HCT116 (cell line): ENCODE measurements at regions not wholly inside any gene's neighbourhood (a gene's known extent, or its start where the extent isn't known, plus 50 kb on each side); places are given as distances from the start of the nearest gene placed in this dataset.

ENCODE experiments used
- ATAC-seq: fragments of 200-7000 bp; cut with Tn5 transposase; 2 replicates; pipeline ENCODE4 v1.9.1; 2020; ENCODE audit warnings: mild to moderate bottlenecking, moderate library complexity
- BruUV-seq: library from RNA; stranded (reverse); fragments of 400-500 nt; replicated peaks from 2 replicates; lab custom pipeline; 2021; lab: Mats Ljungman, UMichigan
- CTCF ChIA-PET: fragments of 300-600 bp; sonication (Branson Sonifier 250); formaldehyde crosslinking; loops from one replicate; lab custom pipeline; 2021; ENCODE audit warnings: antibody characterized with exemption; lab: Charles Lee
- POLR2A ChIA-PET: fragments of 300-600, 350-600 bp; sonication (Branson Sonifier 250); formaldehyde crosslinking; loops from one replicate; lab custom pipeline; 2021; ENCODE audit warnings: antibody characterized with exemption; lab: Charles Lee
- RAD21 ChIA-PET, 2 experiments: fragments of 300-600 bp; sonication (Branson Sonifier 250); formaldehyde crosslinking; loops; one replicate each; lab custom pipeline; 2023; ENCODE audit warnings: low total read pairs in 2 of 2; ENCODE audit not compliant: uncharacterized antibody in 2 of 2, unreplicated experiment in 2 of 2, low non-redundant PET in 1 of 2; lab: Charles Lee
- DNase-seq: peaks from one replicate; pipeline ENCODE4 v3.0.0-alpha.2; 2010; ENCODE audit warnings: low read depth, low spot score
- H2AFZ ChIP-seq: fragments of 200-600 bp; shearing (Covaris generic), sonication (generic); 2 replicates; pipeline ENCODE4 v1.6.1; 2017; ENCODE audit warnings: low read depth, mixed run types, mixed read lengths, antibody characterized with exemption, low read length; ENCODE audit not compliant: poor library complexity, severe bottlenecking
- H3K27ac ChIP-seq: 2 replicates; pipeline ENCODE4 v1.5.1; 2012; ENCODE audit warnings: low read depth, low read length
- H3K27me3 ChIP-seq: fragments of 200-600 bp; sonication (generic); 2 replicates; pipeline ENCODE4 v1.6.1; 2016; ENCODE audit warnings: mixed run types, low read length, mixed read lengths; ENCODE audit not compliant: insufficient read depth
- H3K36me3 ChIP-seq, 2 experiments: fragments of 200-500 bp in 1 of 2; fragments of 200-600 bp in 1 of 2; sonication (Bioruptor generic) in 1 of 2; sonication (generic) in 1 of 2; 2 replicates each; pipeline versions ENCODE4 v1.5.1 to v1.6.1; 2014 to 2016; ENCODE audit warnings: low read length in 2 of 2, inconsistent platforms in 1 of 2, mixed read lengths in 1 of 2, mixed run types in 1 of 2; ENCODE audit not compliant: insufficient read depth in 2 of 2, control insufficient read depth in 1 of 2
- H3K4me1 ChIP-seq, 2 experiments: fragments of 200-600 bp in 1 of 2; sonication (generic) in 1 of 2; 2 replicates each; pipeline versions ENCODE4 v1.5.1 to v1.6.1; 2012 to 2017; ENCODE audit warnings: low read length in 2 of 2, inconsistent platforms in 1 of 2, mild to moderate bottlenecking in 1 of 2, mixed read lengths in 1 of 2, mixed run types in 1 of 2, moderate library complexity in 1 of 2; ENCODE audit not compliant: insufficient read depth in 2 of 2, control insufficient read depth in 1 of 2
- H3K4me2 ChIP-seq: fragments of 200-600 bp; sonication (generic); 2 replicates; pipeline ENCODE4 v1.6.1; 2017; ENCODE audit warnings: mixed run types, low read length, mixed read lengths
- H3K4me3 ChIP-seq, 2 experiments: fragments of 200-600 bp in 1 of 2; sonication (generic) in 1 of 2; replicated peaks in 1 of 2; 2 replicates each; pipeline ENCODE4 v1.5.1; 2011 to 2016; ENCODE audit warnings: low read length in 2 of 2, control low read depth in 1 of 2, low read depth in 1 of 2, mild to moderate bottlenecking in 1 of 2, mixed read lengths in 1 of 2, mixed run types in 1 of 2
- H3K79me2 ChIP-seq: fragments of 200-600 bp; sonication (generic); 2 replicates; pipeline ENCODE4 v1.6.1; 2017; ENCODE audit warnings: mild to moderate bottlenecking, mixed run types, low read length, moderate library complexity, mixed read lengths; ENCODE audit not compliant: insufficient read depth
- H3K9ac ChIP-seq: fragments of 200-600 bp; sonication (generic); 2 replicates; pipeline ENCODE4 v1.6.1; 2016; ENCODE audit warnings: low read length, mixed read lengths
- H3K9me2 ChIP-seq: fragments of 200-600 bp; sonication (generic), shearing (Covaris generic); 2 replicates; pipeline ENCODE4 v1.6.1; 2017; ENCODE audit warnings: mixed run types, mild to moderate bottlenecking, moderate library complexity; ENCODE audit not compliant: insufficient read depth
- H3K9me3 ChIP-seq, 2 experiments: fragments of 200-500 bp in 1 of 2; fragments of 200-600 bp in 1 of 2; sonication (Bioruptor generic) in 1 of 2; sonication (generic) in 1 of 2; 2 replicates each; pipeline ENCODE4 v1.6.1; 2014 to 2017; ENCODE audit warnings: low read length in 2 of 2, mixed read lengths in 2 of 2, inconsistent platforms in 1 of 2, low read depth in 1 of 2, mild to moderate bottlenecking in 1 of 2, mixed run types in 1 of 2, moderate library complexity in 1 of 2; ENCODE audit not compliant: control insufficient read depth in 1 of 2, insufficient read depth in 1 of 2
- H4K20me1 ChIP-seq: fragments of 200-600 bp; sonication (generic), shearing (Covaris generic); 2 replicates; pipeline ENCODE4 v1.6.1; 2017; ENCODE audit warnings: mixed run types, mild to moderate bottlenecking, moderate library complexity; ENCODE audit not compliant: insufficient read depth
- CBX3 ChIP-seq: IDR thresholded peaks from 2 replicates; pipeline ENCODE4 v1.6.1; 2012; ENCODE audit warnings: low read depth
- CTCF ChIP-seq, 3 experiments: fragments of 200-600 bp in 1 of 3; sonication (generic) in 1 of 3; IDR thresholded peaks in 2 of 3; conservative IDR thresholded peaks in 1 of 3; 2 replicates each; pipeline ENCODE4 v1.5.1; 2012 to 2017; ENCODE audit warnings: low read depth in 2 of 3, low read length in 2 of 3, antibody characterized with exemption in 1 of 3, borderline replicate concordance in 1 of 3, control low read depth in 1 of 3, mild to moderate bottlenecking in 1 of 3, mixed read lengths in 1 of 3, mixed run types in 1 of 3, moderate library complexity in 1 of 3; ENCODE audit not compliant: insufficient read depth in 1 of 3
- SP1 ChIP-seq: IDR thresholded peaks from 2 replicates; pipeline ENCODE4 v1.6.1; 2012; ENCODE audit warnings: low read depth
- SRF ChIP-seq: IDR thresholded peaks from 2 replicates; pipeline ENCODE4 v1.6.1; 2012; ENCODE audit warnings: low read depth
- YY1 ChIP-seq: IDR thresholded peaks from 2 replicates; pipeline ENCODE4 v1.6.1; 2011; ENCODE audit warnings: low read length, low read depth, moderate library complexity, mild to moderate bottlenecking; ENCODE audit not compliant: insufficient replicate concordance; ENCODE audit errors: extremely low read depth
- ZNF274 ChIP-seq: fragments of 200-500 bp; sonication (Bioruptor generic); IDR thresholded peaks from 2 replicates; pipeline ENCODE4 v1.6.1; 2014; ENCODE audit warnings: mild to moderate bottlenecking, low read depth, low read length, inconsistent platforms
- intact Hi-C: fragments of 100-400 bp; cut with micrococcal nuclease; formaldehyde crosslinking; loops from 2 replicates; pipeline ENCODE4 v1.10.0; 2022

GRCh38 chr4:163587867-163588266 is 93.4 kb downstream of the TMA16 start:
- RAD21 ChIA-PET: no interaction called here
- intact Hi-C loops: no loop called here

GRCh38 chr4:163588532-163588931 is 94.0 kb downstream of the TMA16 start:
- Histone ChIP-seq H3K9me2 (no peaks in the 10 kb centered on the region), H3K4me2 (no peak overlapping the region), H3K4me3 (no peak overlapping the region), H4K20me1 (no peaks in the 10 kb centered on the region), H2AFZ (no peak overlapping the region), H3K9ac (no peak overlapping the region), H3K27me3 (no peaks in the 10 kb centered on the region), H3K27ac (no peak overlapping the region), H3K36me3 (no peaks in the 10 kb centered on the region), H3K4me1 (no peaks in the 10 kb centered on the region), H3K79me2 (no peaks in the 10 kb centered on the region), H3K9me3 (no peaks in the 10 kb centered on the region)
- intact Hi-C loops: no loop called here
- TF ChIP-seq SP1: no peak
- no peak for TF ChIP-seq YY1
- no peak for TF ChIP-seq ZNF274
- no peak for TF ChIP-seq SRF
- ChIA-PET CTCF (no interaction called here), RAD21 (no interaction called here), POLR2A (no interaction called here)
- ATAC-seq (no peak), DNase-seq (no peak)
- no TSS peak for BruUV-seq

More at GRCh38 chr4:163587867-163588266, 93.4 kb downstream of the TMA16 start:
- BruUV-seq: no TSS peak
- Histone ChIP-seq H4K20me1 (no peaks in the 10 kb centered on the region), H3K79me2 (no peaks in the 10 kb centered on the region), H3K9ac (no peak overlapping the region), H3K36me3 (no peaks in the 10 kb centered on the region), H3K27me3 (no peaks in the 10 kb centered on the region), H3K9me2 (no peaks in the 10 kb centered on the region), H3K9me3 (no peaks in the 10 kb centered on the region), H3K4me3 (no peak overlapping the region), H2AFZ (no peak overlapping the region), H3K4me2 (no peak overlapping the region), H3K4me1 (no peaks in the 10 kb centered on the region), H3K27ac (no peak overlapping the region)
- POLR2A ChIA-PET: no interaction called here
- TF ChIP-seq CTCF (IDR thresholded peaks at IDR 0.05 in 2 of 3, conservative IDR thresholded peaks at IDR 0.05 in 1 of 3; ENCODE audit: borderline replicate concordance in 1 of 3, insufficient read depth in 1 of 3, low read depth in 2 of 3, low read length in 2 of 3): peak in 2 of 3 experiments; percentile 24 to 50; a peak in 4 of 6 replicates
- TF ChIP-seq CBX3: no peak
- 0 out of 2 replicates have a peak, but pooled peaks have one; percentile 27 for ATAC-seq
- DNase-seq: no peak
- CTCF ChIA-PET: no interaction called here
